Left lung (tissue), 4 donors: ENCODE measurements at regions not wholly inside any gene's neighbourhood (a gene's known extent, or its start where the extent isn't known, plus 50 kb on each side); places are given as distances from the start of the nearest gene placed in this dataset.

Experiments
- ATAC-seq: fragments of 200-7000 bp; cut with Tn5 transposase; one replicate; pipeline ENCODE4 v1.9.1; 2020; ENCODE audit warnings: moderate library complexity
- DNase-seq, 4 donors: peaks; one replicate each; pipeline ENCODE4 v3.0.0-alpha.2; 2013 to 2020
- H3K27ac ChIP-seq, 2 donors: fragments of 200-600 bp; sonication (generic) in 1 of 2; one replicate each; pipeline versions ENCODE4 v1.5.0 to v1.8.0; 2020 to 2021
- H3K27me3 ChIP-seq, 2 donors: fragments of 200-600 bp; sonication (generic) in 1 of 2; one replicate each; pipeline versions ENCODE4 v1.5.0 to v1.8.0; 2020 to 2021
- H3K36me3 ChIP-seq, 2 donors: fragments of 200-600 bp; sonication (generic) in 1 of 2; one replicate each; pipeline versions ENCODE4 v1.5.0 to v1.8.0; 2020 to 2021
- H3K4me1 ChIP-seq, 2 donors: fragments of 200-600 bp; one replicate each; pipeline ENCODE4 v1.8.0; 2021
- H3K4me3 ChIP-seq, 2 donors: fragments of 200-600 bp; sonication (generic) in 1 of 2; one replicate each; pipeline versions ENCODE4 v1.5.0 to v1.8.0; 2020 to 2021; ENCODE audit warnings: mild to moderate bottlenecking in 1 of 2
- H3K9me3 ChIP-seq, 2 donors: fragments of 200-600 bp; sonication (generic) in 1 of 2; one replicate each; pipeline versions ENCODE4 v1.5.0 to v1.8.0; 2020 to 2021
- CTCF ChIP-seq, 2 donors: fragments of 200-600 bp; sonication (generic) in 1 of 2; IDR thresholded peaks; one replicate each; pipeline versions ENCODE4 v1.5.0 to v1.8.0; 2021; ENCODE audit warnings: antibody characterized with exemption in 2 of 2
- intact Hi-C, 2 donors: fragments of 100-400 bp; cut with DNase I; formaldehyde crosslinking; loops; one replicate each; pipeline versions ENCODE4 v1.11.2 to v1.14.2; 2022
- donor health status: DM: no; HTN: yes; CAD: no.
- donor health status: DM: no; HTN: no; CAD: no.

DNA sequence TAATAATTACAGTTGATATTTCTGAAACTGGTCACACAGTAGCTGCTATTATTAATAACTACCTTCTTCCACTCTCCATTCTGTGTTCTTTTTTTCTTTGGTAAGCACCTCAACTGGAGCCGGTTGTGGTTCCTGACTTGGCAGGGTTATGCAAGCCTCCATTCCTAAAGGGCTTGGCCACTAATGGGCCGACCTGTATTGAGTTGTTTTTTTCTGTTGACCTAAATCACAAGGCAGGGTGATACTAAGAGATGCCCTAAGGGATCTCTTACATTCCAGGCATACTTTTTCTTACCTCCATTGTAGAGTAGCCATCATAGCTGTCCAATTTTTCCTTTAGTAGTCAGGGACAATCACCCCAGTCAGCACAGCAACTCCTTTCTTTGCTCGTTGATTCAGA, 1295.8 kb upstream of the ADGRL3 start:
- no peak for TF ChIP-seq CTCF (IDR thresholded peaks at IDR 0.05)
- no peak overlapping the region for H3K27ac ChIP-seq
- no peaks in the 10 kb centered on the region for H3K4me1 ChIP-seq
- no peak overlapping the region for H3K4me3 ChIP-seq
- no peaks in the 10 kb centered on the region for H3K27me3 ChIP-seq
- intact Hi-C loops: no loop called here
- H3K9me3 ChIP-seq: no peaks in the 10 kb centered on the region
- ATAC-seq (peak; percentile 73), DNase-seq (no peak)
- no peaks in the 10 kb centered on the region for H3K36me3 ChIP-seq

DNA sequence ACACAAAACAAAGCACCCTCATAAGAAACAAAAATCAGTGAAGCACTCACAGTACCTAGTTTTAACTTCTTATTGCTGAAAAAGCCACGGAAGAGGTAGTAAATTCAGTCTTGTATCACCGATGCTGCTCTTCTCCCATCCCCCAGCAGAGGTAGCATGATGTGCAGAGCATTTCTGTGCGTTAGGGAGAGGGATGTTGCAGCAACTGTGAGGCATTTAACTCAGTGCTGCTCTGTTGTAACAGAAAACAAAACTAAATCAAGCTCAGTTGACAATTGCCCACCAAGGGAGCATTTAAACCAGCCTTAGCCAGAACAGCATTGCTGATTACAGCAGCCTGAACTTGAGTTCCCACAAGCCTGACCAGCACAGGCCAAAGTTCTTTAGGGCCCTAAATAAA, 1279.7 kb upstream of the ADGRL3 start:
- Histone ChIP-seq H3K4me1 (no peaks in the 10 kb centered on the region), H3K36me3 (no peaks in the 10 kb centered on the region), H3K9me3 (peaks cover 0 to 2% of the 10 kb centered on the region in 2 donors), H3K4me3 (no peak overlapping the region), H3K27me3 (no peaks in the 10 kb centered on the region), H3K27ac (no peak overlapping the region)
- intact Hi-C loops: no loop called here
- TF ChIP-seq CTCF (IDR thresholded peaks at IDR 0.05): no peak
- DNase-seq (no peak), ATAC-seq (no peak)

DNA sequence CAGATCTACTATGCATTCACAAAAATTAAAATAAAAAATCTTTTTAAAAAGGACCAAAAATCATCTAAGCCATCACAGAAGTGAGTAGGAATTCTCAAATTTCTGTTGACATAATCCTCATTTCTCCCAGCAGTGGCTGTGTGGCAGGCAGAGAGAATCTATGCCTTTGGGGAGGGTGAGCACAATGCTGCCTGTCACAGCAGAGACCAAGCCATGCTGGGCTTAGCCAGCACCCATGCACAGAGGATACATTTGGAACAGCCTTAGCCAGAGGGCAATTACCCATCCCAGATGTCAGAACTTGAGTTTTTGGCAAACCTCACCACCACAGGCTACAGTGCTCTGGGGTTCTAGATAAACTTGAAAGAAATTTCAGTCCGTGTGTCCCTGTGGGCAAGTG, 1274.8 kb upstream of the ADGRL3 start:
- Histone ChIP-seq H3K36me3 (no peaks in the 10 kb centered on the region), H3K27me3 (no peaks in the 10 kb centered on the region), H3K4me3 (no peak overlapping the region), H3K4me1 (no peaks in the 10 kb centered on the region), H3K9me3 (peaks cover 0 to 2% of the 10 kb centered on the region in 2 donors), H3K27ac (no peak overlapping the region)
- no peak for ATAC-seq
- no peak for TF ChIP-seq CTCF (IDR thresholded peaks at IDR 0.05)
- DNase-seq: no peak
- intact Hi-C loops: no loop called here

DNA sequence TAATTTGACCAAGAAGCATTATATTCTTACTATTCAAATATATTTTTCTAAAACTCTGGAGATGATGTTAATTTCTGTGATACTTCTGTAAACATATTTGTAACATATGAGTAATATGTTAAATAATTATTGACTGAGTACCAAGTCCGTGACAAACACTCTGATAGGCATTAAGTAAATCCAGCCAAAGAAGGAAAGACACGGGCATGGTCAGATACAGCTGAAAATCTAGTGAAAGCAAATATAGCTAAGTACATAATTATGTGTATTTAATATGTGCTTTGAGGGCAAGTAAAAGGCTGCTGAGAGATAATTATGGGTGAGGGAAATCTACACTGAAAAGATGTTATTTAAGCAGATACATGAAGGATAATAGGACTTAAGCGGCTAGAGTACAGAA, 1263.6 kb upstream of the ADGRL3 start:
- Histone ChIP-seq H3K4me3 (no peak overlapping the region), H3K27me3 (no peaks in the 10 kb centered on the region), H3K4me1 (no peaks in the 10 kb centered on the region), H3K36me3 (no peaks in the 10 kb centered on the region), H3K27ac (no peak overlapping the region), H3K9me3 (no peaks in the 10 kb centered on the region)
- intact Hi-C loops: no loop called here
- DNase-seq (no peak), ATAC-seq (no peak)
- no peak for TF ChIP-seq CTCF (IDR thresholded peaks at IDR 0.05)

- intact Hi-C loops: no loop called here
- no peak for DNase-seq
- H3K9me3 ChIP-seq: peaks cover 0 to 3% of the 10 kb centered on the region in 2 donors
- no peaks in the 10 kb centered on the region for H3K36me3 ChIP-seq
- H3K27me3 ChIP-seq: no peaks in the 10 kb centered on the region
- no peak for ATAC-seq
- TF ChIP-seq CTCF (IDR thresholded peaks at IDR 0.05): no peak
- no peaks in the 10 kb centered on the region for H3K4me1 ChIP-seq
- no peak overlapping the region for H3K4me3 ChIP-seq
- no peak overlapping the region for H3K27ac ChIP-seq
These were observed 1262.0 kb upstream of the ADGRL3 start for GRCh38 chr4:59938166-59938565.
